Fibroblast of lung (primary cell): ENCODE measurements at regions not wholly inside any gene's neighbourhood (a gene's known extent, or its start where the extent isn't known, plus 50 kb on each side); places are given as distances from the start of the nearest gene placed in this dataset.

Experiments
- DNase-seq, 2 donors: peaks; one replicate each; pipeline versions ENCODE4 v3.0.0 to v3.0.0-alpha.2; 2010; ENCODE audit warnings: low read depth in 2 of 2
- H2AFZ ChIP-seq: 2 replicates; pipeline ENCODE4 v1.5.1; 2012; ENCODE audit warnings: low read length, control low read depth, inconsistent platforms
- H3K27ac ChIP-seq: 2 replicates; pipeline ENCODE4 v1.5.1; 2011; ENCODE audit warnings: low read length, control low read depth; ENCODE audit not compliant: insufficient read depth
- H3K27me3 ChIP-seq: 2 replicates; pipeline ENCODE4 v1.5.1; 2011; ENCODE audit warnings: mild to moderate bottlenecking, low read length; ENCODE audit not compliant: control insufficient read depth, insufficient read depth
- H3K36me3 ChIP-seq: 2 replicates; pipeline ENCODE4 v1.5.1; 2011; ENCODE audit warnings: low read length; ENCODE audit not compliant: control insufficient read depth, insufficient read depth
- H3K4me1 ChIP-seq: 2 replicates; pipeline ENCODE4 v1.5.1; 2011; ENCODE audit warnings: low read length; ENCODE audit not compliant: control insufficient read depth, insufficient read depth; ENCODE audit errors: extremely low read depth
- H3K4me2 ChIP-seq: 2 replicates; pipeline ENCODE4 v1.5.1; 2011; ENCODE audit warnings: low read length, control low read depth; ENCODE audit not compliant: insufficient read depth; ENCODE audit errors: extremely low read depth
- H3K4me3 ChIP-seq, 4 experiments: fragments of 200-600 bp in 1 of 4; sonication (generic) in 1 of 4; replicated peaks in 1 of 4; 2 replicates each; pipeline ENCODE4 v1.5.1; 2011 to 2016; ENCODE audit warnings: low read length in 4 of 4, low read depth in 3 of 4, mild to moderate bottlenecking in 3 of 4, control low read depth in 2 of 4, inconsistent platforms in 1 of 4, mixed read lengths in 1 of 4; ENCODE audit not compliant: insufficient read depth in 1 of 4; ENCODE audit errors: control extremely low read depth in 1 of 4
- H3K79me2 ChIP-seq: 2 replicates; pipeline ENCODE4 v1.5.1; 2012; ENCODE audit warnings: mild to moderate bottlenecking, low read length, inconsistent platforms; ENCODE audit not compliant: control insufficient read depth, insufficient read depth
- H3K9ac ChIP-seq: 2 replicates; pipeline ENCODE4 v1.5.1; 2011; ENCODE audit warnings: mild to moderate bottlenecking, low read length, control low read depth; ENCODE audit not compliant: insufficient read depth
- H3K9me3 ChIP-seq: 2 replicates; pipeline ENCODE4 v1.5.1; 2012; ENCODE audit warnings: low read depth, low read length; ENCODE audit not compliant: control insufficient read depth, insufficient read depth
- H4K20me1 ChIP-seq: 2 replicates; pipeline ENCODE4 v1.5.1; 2011; ENCODE audit warnings: low read length; ENCODE audit not compliant: control insufficient read depth, insufficient read depth; ENCODE audit errors: extremely low read depth
- CTCF ChIP-seq, 2 donors: IDR thresholded peaks in 1 of 2; conservative IDR thresholded peaks in 1 of 2; 1 replicate in 1 of 2; 2 replicates in 1 of 2; pipeline ENCODE4 v1.5.1; 2011 to 2012; ENCODE audit warnings: low read length in 2 of 2, control low read depth in 1 of 2, inconsistent platforms in 1 of 2, low read depth in 1 of 2, mild to moderate bottlenecking in 1 of 2
- EZH2 ChIP-seq: IDR thresholded peaks from 2 replicates; pipeline ENCODE4 v1.5.1; 2012; ENCODE audit warnings: low read length, control low read depth, mild to moderate bottlenecking; ENCODE audit errors: missing control alignments

DNA sequence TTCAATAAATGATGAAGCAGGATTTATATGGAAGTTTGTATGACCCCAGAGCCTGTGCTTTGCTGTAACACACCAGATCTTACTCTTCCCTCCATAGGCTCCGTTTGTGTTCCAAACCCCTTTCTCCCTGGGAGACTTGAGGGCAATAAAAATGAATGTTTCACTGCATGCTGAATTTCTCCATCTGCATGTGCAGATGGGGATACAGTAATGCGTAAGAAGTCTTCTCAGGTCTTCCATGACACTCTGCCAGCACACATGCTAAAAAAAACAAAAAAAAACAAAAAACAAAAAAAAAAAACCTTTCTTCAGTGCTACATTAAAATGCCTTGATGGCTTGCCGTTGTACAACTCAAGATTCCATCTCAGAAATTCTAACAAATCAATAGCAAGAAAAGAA lies 170.2 kb upstream of the ANKFN1 start:
- Histone ChIP-seq H3K9ac (no peak overlapping the region), H3K4me2 (no peak overlapping the region), H3K79me2 (no peaks in the 10 kb centered on the region), H3K36me3 (no peaks in the 10 kb centered on the region), H3K4me1 (no peaks in the 10 kb centered on the region), H3K27ac (no peak overlapping the region), H3K4me3 (no peak overlapping the region), H3K9me3 (no peaks in the 10 kb centered on the region), H4K20me1 (no peaks in the 10 kb centered on the region), H2AFZ (no peak overlapping the region), H3K27me3 (no peaks in the 10 kb centered on the region)
- DNase-seq = no peak
- no peak for TF ChIP-seq CTCF (conservative IDR thresholded peaks at IDR 0.05 in 1 of 2, IDR thresholded peaks at IDR 0.05 in 1 of 2; ENCODE audit: low read depth in 1 of 2, low read length in 2 of 2)
- no peak for TF ChIP-seq EZH2

GRCh38 chr17:55986817-55987216 lies 166.5 kb upstream of the ANKFN1 start:
- H4K20me1 ChIP-seq = no peaks in the 10 kb centered on the region
- H3K4me3 ChIP-seq = no peak overlapping the region
- no peak overlapping the region for H3K4me2 ChIP-seq
- no peaks in the 10 kb centered on the region for H3K36me3 ChIP-seq
- no peaks in the 10 kb centered on the region for H3K4me1 ChIP-seq
- no peaks in the 10 kb centered on the region for H3K27me3 ChIP-seq
- H3K9ac ChIP-seq = no peak overlapping the region
- TF ChIP-seq CTCF (conservative IDR thresholded peaks at IDR 0.05 in 1 of 2, IDR thresholded peaks at IDR 0.05 in 1 of 2; ENCODE audit: low read depth in 1 of 2, low read length in 2 of 2) = no peak
- no peak for TF ChIP-seq EZH2
- DNase-seq = no peak
- H3K79me2 ChIP-seq = no peaks in the 10 kb centered on the region
- H2AFZ ChIP-seq = no peak overlapping the region
- H3K9me3 ChIP-seq = no peaks in the 10 kb centered on the region
- no peak overlapping the region for H3K27ac ChIP-seq

DNA sequence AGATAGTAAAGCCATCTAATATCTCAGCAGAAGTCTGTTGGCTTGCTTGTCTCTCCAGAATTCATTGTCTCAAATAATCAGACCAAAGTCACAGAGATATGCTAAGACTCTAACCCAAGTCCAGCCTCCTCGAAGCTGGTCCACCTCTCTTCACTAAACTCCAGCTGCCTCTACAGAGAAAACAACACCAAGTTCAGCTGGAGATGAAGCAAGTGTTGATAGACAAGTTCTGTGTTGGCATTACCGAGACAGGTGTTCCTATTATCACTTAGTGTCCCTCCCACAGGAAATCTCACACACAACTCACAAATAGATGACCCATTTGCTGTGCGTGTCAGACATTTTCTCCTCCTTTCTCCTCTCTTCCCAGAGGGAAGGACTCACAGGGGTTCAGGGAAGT lies 164.4 kb upstream of the ANKFN1 start:
- TF ChIP-seq CTCF (conservative IDR thresholded peaks at IDR 0.05 in 1 of 2, IDR thresholded peaks at IDR 0.05 in 1 of 2; ENCODE audit: low read depth in 1 of 2, low read length in 2 of 2) = no peak
- TF ChIP-seq EZH2 = no peak
- no peak overlapping the region for H3K9ac ChIP-seq
- no peaks in the 10 kb centered on the region for H3K9me3 ChIP-seq
- H4K20me1 ChIP-seq = no peaks in the 10 kb centered on the region
- H2AFZ ChIP-seq = no peak overlapping the region
- H3K27me3 ChIP-seq = no peaks in the 10 kb centered on the region
- H3K79me2 ChIP-seq = no peaks in the 10 kb centered on the region
- H3K27ac ChIP-seq = no peak overlapping the region
- H3K4me3 ChIP-seq = no peak overlapping the region
- H3K4me2 ChIP-seq = no peak overlapping the region
- no peak for DNase-seq
- H3K36me3 ChIP-seq = no peaks in the 10 kb centered on the region
- H3K4me1 ChIP-seq = no peaks in the 10 kb centered on the region
